Duodenal mucosa (tissue), 2 donors: ENCODE measurements at regions not wholly inside any gene's neighbourhood (a gene's known extent, or its start where the extent isn't known, plus 50 kb on each side); places are given as distances from the start of the nearest gene placed in this dataset.

Experiments
- H3K27ac ChIP-seq: one replicate; pipeline ENCODE4 v1.7.0; 2013; ENCODE audit warnings: low read depth, low read length
- H3K27me3 ChIP-seq, 2 donors: one replicate each; pipeline ENCODE4 v1.7.0; 2013; ENCODE audit warnings: low read length in 2 of 2, control low read depth in 1 of 2; ENCODE audit not compliant: insufficient read depth in 2 of 2, control insufficient read depth in 1 of 2
- H3K36me3 ChIP-seq, 2 donors: one replicate each; pipeline ENCODE4 v1.7.0; 2013; ENCODE audit warnings: low read length in 2 of 2, control low read depth in 1 of 2; ENCODE audit not compliant: insufficient read depth in 2 of 2, control insufficient read depth in 1 of 2
- H3K4me1 ChIP-seq, 2 donors: one replicate each; pipeline ENCODE4 v1.7.0; 2013; ENCODE audit warnings: low read length in 2 of 2, control low read depth in 1 of 2; ENCODE audit not compliant: insufficient read depth in 2 of 2, control insufficient read depth in 1 of 2
- H3K4me3 ChIP-seq, 2 donors: one replicate each; pipeline ENCODE4 v1.7.0; 2013; ENCODE audit warnings: low read length in 2 of 2, low read depth in 1 of 2
- H3K9ac ChIP-seq, 2 donors: one replicate each; pipeline ENCODE4 v1.7.0; 2013; ENCODE audit warnings: low read length in 2 of 2, low read depth in 1 of 2
- H3K9me3 ChIP-seq, 2 donors: one replicate each; pipeline ENCODE4 v1.7.0; 2013; ENCODE audit warnings: low read length in 2 of 2, control low read depth in 1 of 2; ENCODE audit not compliant: control insufficient read depth in 1 of 2

DNA sequence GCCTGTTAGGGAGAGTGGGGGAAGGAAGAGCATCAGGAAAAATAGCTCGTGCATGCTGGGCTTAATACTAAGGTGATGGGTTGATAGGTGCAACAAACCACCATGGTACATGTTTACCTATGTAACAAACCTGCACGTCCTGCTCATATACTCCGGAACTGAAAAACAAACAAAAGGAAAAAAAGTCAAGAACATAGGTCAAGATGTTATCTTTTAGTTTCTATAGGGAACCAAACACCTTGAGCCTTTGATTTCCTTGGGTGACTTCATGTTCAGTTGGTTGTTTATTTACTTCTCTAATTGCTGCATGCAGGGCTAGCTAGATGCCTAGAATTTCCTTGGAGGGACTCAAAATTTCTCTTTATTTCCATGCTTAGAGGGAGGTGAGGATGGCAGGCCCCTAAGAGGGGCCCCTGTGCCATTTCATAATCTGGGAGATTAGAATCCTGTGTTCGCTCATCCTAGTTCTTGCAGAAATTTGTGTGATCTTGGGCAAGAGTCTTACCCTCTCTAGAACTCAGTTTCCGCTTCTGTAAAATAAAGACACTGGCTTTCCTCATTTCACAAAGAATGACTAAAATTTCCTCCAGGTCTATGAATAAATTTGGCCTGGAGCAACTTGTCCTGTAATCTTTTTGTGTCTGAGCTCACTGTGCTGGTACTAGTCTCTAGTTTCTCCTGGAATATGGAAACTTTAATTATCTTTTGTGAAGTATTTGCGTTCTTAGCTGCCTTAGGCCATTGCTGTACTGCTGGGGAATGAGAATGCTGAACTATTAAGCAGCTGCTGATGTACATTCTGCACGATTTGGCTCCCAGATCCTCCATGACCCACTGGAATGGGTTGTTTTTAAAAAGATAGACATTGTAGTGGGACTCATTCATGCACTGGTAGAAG lies 457.5 kb downstream of the EDEM1 start:
- Histone ChIP-seq H3K36me3 (no peaks in the 10 kb centered on the region), H3K27me3 (no peaks in the 10 kb centered on the region), H3K4me3 (no peak overlapping the region), H3K4me1 (no peaks in the 10 kb centered on the region), H3K27ac (no peak overlapping the region), H3K9me3 (no peaks in the 10 kb centered on the region), H3K9ac (no peak overlapping the region)

DNA sequence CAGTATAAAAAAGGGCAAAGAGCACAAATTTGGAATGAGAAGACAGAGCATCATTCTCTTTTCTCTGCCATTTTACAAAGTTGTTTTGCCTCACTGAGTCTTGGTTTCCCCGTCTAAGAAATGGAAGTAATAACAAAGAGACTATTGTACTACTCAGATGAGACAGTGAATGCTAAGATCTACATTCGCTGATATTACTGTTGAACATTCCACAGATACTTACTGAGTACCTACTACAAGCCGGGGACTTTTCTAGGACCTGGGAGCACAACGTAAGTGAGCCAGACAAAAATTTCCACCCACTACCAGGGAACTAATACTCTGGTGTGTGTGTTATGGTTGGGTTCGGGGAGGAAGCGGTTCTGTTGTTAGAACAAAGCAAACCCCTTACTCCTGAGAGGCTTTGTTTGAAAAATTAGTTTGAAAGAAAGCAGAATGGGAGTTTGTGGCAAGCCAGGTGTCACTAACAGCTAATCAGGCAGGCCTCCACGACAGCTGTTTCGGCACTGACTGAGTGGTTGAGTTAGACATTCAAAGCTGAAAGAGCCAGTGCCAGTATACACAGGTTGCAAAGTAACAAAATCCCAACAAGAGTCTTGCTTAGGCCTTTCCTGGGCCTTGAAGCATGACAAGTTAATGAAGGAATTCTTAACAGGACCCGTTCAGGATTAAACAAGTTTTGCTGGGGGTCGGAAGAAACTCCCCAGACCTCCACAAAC lies 458.3 kb downstream of the EDEM1 start:
- Histone ChIP-seq H3K27me3 (no peaks in the 10 kb centered on the region), H3K4me3 (no peak overlapping the region), H3K9ac (no peak overlapping the region), H3K4me1 (no peaks in the 10 kb centered on the region), H3K36me3 (no peaks in the 10 kb centered on the region), H3K27ac (no peak overlapping the region), H3K9me3 (no peaks in the 10 kb centered on the region)

DNA sequence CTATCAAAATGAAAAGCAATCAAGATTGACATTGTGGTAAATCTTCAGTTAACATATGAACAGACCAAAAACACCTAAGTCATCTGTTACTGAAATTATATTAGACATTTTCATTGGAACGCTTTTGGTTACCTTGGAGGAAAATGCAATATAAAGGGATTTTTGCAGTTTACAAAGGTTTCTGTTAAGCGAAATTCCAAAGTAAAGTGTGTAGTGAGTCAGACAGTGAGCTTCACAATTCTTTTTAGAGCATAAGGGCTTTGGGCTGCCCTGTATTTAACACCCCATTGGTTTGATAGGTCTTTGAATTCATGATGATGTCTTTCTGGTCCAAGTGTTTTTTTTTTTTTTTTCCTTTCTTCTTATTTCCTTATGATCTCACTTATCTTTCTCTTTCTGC lies 462.8 kb downstream of the EDEM1 start:
- Histone ChIP-seq H3K9me3 (no peaks in the 10 kb centered on the region), H3K4me3 (no peak overlapping the region), H3K36me3 (no peaks in the 10 kb centered on the region), H3K4me1 (no peaks in the 10 kb centered on the region), H3K27ac (no peak overlapping the region), H3K27me3 (no peaks in the 10 kb centered on the region), H3K9ac (no peak overlapping the region)

DNA sequence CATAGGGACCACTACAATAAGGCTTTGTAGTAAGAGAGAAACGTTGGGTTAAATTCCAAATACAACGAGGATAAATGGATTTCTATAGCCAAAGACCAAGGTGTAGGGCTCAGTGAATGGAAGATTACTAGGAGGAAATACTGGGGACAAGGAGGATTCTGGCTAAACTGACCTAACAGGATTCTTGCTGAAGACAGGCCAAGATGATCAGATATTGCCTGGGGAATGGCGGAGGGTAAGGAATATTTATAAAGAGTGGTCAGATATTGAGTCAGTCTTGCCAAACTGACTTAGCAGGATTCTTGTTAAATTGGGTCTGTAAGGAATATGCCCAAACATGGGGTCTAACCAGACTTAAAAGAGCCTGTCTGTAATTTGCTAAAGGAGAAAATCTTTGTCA lies 463.8 kb downstream of the EDEM1 start:
- Histone ChIP-seq H3K9me3 (no peaks in the 10 kb centered on the region), H3K4me3 (no peak overlapping the region), H3K27ac (no peak overlapping the region), H3K36me3 (no peaks in the 10 kb centered on the region), H3K27me3 (no peaks in the 10 kb centered on the region), H3K4me1 (no peaks in the 10 kb centered on the region), H3K9ac (no peak overlapping the region)

DNA sequence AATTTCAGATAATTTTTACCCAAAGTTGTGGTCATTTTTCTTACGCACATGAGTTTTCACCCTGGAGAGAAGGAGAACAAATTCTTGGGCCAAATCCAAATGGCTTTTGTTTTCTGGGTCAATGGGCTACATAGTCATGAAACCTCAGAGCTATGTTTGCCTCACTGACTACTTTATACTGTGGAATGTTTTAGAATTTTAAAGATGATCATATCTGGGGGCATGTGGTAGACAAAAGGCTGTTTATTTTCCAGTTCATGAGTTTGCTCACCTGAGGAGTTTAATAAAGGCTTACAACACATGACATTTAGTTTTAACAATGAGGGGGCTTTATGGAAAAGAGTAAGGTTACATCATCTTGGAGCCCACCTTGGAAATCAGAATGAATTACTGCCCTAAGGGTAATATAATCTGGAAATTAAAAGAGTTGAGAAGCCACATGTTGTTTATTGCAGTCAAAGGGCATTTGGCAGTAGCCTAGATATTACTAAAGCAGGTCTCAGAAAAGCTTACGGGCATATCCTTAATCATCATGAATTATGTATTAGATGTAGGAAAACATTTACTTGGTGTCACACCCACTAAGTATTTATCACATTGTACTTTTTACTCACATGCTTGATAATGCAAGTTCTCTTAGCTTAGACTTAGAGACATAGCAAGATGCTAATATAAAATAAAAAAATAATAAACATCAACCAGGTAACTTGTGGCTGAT lies 466.1 kb downstream of the EDEM1 start:
- no peaks in the 10 kb centered on the region for H3K27me3 ChIP-seq

DNA sequence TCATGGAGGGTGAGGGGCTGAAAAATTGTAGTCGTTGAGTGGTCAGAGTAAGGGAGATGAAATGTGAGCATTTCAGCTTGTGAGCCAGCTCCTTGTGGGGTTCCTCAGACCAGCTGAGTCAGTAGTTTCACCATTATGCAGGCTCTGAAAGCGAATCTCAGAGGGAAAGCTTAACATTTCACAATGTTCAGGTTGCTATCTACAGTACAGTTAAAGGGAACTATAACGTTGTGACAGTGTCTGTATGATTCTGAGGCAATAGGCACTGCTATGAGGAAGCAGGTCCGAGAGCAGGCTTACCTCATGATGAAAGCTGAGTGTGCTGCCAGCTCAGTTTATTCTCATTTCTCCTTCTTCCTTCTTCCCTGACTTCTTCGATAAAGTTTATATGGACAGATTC lies 469.6 kb downstream of the EDEM1 start:
- Histone ChIP-seq H3K36me3 (no peaks in the 10 kb centered on the region), H3K4me3 (no peak overlapping the region), H3K4me1 (no peaks in the 10 kb centered on the region), H3K27me3 (no peaks in the 10 kb centered on the region), H3K9me3 (peaks cover 0 to 8% of the 10 kb centered on the region in 2 donors), H3K27ac (no peak overlapping the region), H3K9ac (no peak overlapping the region)

More for the DNA sequence above, 466.1 kb downstream of the EDEM1 start:
- no peak overlapping the region for H3K27ac ChIP-seq
- no peaks in the 10 kb centered on the region for H3K4me1 ChIP-seq
- H3K9ac ChIP-seq = no peak overlapping the region
- no peak overlapping the region for H3K4me3 ChIP-seq
- no peaks in the 10 kb centered on the region for H3K36me3 ChIP-seq
- H3K9me3 ChIP-seq = peaks cover 0 to 8% of the 10 kb centered on the region in 2 donors

DNA sequence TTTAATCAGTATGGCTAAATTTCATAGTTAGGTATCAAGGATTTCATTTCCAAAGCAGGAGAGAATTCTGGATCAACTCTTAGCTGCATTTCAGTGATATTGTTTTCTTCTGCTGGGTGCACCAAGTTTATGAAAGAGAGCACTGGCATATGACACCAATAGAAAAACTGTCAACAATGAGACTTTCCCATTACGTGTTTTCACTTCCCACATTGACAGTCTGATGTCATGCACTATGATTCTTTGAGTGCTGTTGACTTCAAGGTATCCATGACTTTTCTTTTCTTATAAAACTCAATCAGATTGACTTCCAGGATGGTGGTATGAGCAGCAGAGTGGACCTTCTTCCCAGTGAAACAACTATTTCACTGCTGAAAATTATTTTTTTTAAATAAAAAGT lies 476.1 kb downstream of the EDEM1 start:
- Histone ChIP-seq H3K36me3 (no peaks in the 10 kb centered on the region), H3K4me3 (no peak overlapping the region), H3K27me3 (no peaks in the 10 kb centered on the region), H3K9ac (no peak overlapping the region), H3K4me1 (no peaks in the 10 kb centered on the region), H3K9me3 (peaks cover 13 to 14% of the 10 kb centered on the region in 2 donors), H3K27ac (no peak overlapping the region)

DNA sequence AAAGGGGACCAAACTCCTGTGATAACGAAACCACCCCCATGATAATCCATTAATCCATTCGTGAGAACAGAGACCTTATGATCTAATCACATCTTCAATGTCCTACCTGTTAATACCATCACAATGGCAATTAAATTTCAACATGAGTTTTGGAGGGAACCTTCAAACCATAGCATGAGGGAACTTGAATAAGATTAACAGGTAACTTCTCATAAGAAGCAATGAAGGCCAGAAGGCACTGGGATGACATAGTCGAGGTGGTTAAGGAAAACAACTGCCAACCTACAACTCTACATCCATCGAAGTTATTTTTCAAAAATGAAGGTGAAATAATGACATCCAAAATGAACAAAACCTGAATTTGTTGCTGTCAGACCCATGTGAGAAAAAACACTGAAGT lies 478.9 kb downstream of the EDEM1 start:
- Histone ChIP-seq H3K27ac (no peak overlapping the region), H3K36me3 (no peaks in the 10 kb centered on the region), H3K9ac (no peak overlapping the region), H3K4me1 (no peaks in the 10 kb centered on the region), H3K27me3 (no peaks in the 10 kb centered on the region), H3K4me3 (no peak overlapping the region), H3K9me3 (peaks cover 13 to 14% of the 10 kb centered on the region in 2 donors)

DNA sequence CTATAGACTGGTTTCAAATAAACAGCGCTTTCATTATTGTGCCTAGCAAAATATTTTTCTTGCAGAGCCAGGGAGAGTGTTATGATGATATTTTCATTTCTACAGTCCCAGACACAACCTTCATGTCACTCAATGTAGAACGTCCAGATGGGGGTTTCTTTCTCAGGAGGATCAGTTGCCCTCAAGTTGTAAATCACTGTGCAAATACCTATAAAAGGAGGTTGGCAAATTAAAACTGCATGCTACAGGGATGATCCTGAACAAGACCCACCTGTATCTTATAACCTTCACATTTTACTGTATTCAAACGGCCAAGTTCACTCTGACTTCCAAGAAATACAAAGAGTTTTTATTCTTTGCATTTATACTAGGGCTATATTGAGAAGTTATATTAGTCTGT lies 486.0 kb downstream of the EDEM1 start:
- Histone ChIP-seq H3K9ac (no peak overlapping the region), H3K27me3 (no peaks in the 10 kb centered on the region), H3K4me1 (no peaks in the 10 kb centered on the region), H3K9me3 (no peaks in the 10 kb centered on the region), H3K4me3 (no peak overlapping the region), H3K27ac (no peak overlapping the region), H3K36me3 (no peaks in the 10 kb centered on the region)

DNA sequence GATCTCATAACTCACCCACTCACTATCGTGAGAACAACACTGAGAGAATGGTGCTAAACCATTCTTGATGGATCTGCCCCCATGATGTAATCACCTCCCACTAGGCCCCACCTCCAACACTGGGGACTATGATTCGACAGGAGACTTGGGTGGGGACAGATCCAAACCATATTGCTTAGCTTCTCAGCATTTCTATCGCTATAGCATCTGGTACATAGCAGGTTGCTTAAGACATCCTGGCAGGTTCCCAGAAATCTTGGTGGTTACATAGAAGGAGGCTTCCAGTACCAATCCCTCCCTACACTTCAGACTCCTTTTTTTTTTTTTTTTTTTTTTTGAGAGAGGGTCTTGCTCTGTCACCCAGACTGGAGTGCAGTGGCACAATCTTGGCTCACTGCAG lies 487.8 kb downstream of the EDEM1 start:
- Histone ChIP-seq H3K27me3 (no peaks in the 10 kb centered on the region), H3K4me1 (no peaks in the 10 kb centered on the region), H3K27ac (no peak overlapping the region), H3K36me3 (no peaks in the 10 kb centered on the region), H3K4me3 (no peak overlapping the region), H3K9ac (no peak overlapping the region), H3K9me3 (no peaks in the 10 kb centered on the region)
